Neural cell (in vitro differentiated cells): ENCODE measurements at regions not wholly inside any gene's neighbourhood (a gene's known extent, or its start where the extent isn't known, plus 50 kb on each side); places are given as distances from the start of the nearest gene placed in this dataset.

Experiments
- H2AFZ ChIP-seq: fragments of 200-600, 300-800 bp; sonication (generic), shearing (Covaris generic); 2 replicates; pipeline ENCODE4 v1.6.0; 2014; ENCODE audit warnings: low read depth, mild to moderate bottlenecking, antibody characterized with exemption, low read length, moderate library complexity
- H3F3A ChIP-seq: fragments of 200-600 bp; shearing (Covaris generic); 2 replicates; pipeline ENCODE4 v1.6.1; 2016; ENCODE audit warnings: mild to moderate bottlenecking, moderate library complexity, mixed read lengths, antibody characterized with exemption, low read length; ENCODE audit not compliant: insufficient read depth, poor library complexity, severe bottlenecking
- H3K27ac ChIP-seq: fragments of 200-600, 300-800 bp; sonication (generic), shearing (Covaris generic); 2 replicates; pipeline ENCODE4 v1.5.1; 2014; ENCODE audit warnings: mild to moderate bottlenecking, low read length, moderate library complexity
- H3K27me3 ChIP-seq: fragments of 300-800, 200-600 bp; sonication (generic), shearing (Covaris generic); 2 replicates; pipeline ENCODE4 v1.6.0; 2014; ENCODE audit warnings: mild to moderate bottlenecking, low read depth, low read length, moderate library complexity; ENCODE audit not compliant: insufficient read depth
- H3K36me3 ChIP-seq: fragments of 300-800, 200-600 bp; sonication (generic), shearing (Covaris generic); 2 replicates; pipeline ENCODE4 v1.5.1; 2014; ENCODE audit warnings: mild to moderate bottlenecking, antibody characterized with exemption, low read length, moderate library complexity; ENCODE audit not compliant: insufficient read depth
- H3K4me2 ChIP-seq: fragments of 300-800, 200-600 bp; sonication (generic), shearing (Covaris generic); 2 replicates; pipeline ENCODE4 v1.6.0; 2014; ENCODE audit warnings: mild to moderate bottlenecking, low read length
- H3K4me3 ChIP-seq: fragments of 300-800, 200-600 bp; sonication (generic), shearing (Covaris generic); 2 replicates; pipeline ENCODE4 v1.5.1; 2014; ENCODE audit warnings: mild to moderate bottlenecking, low read length, moderate library complexity
- H3K79me2 ChIP-seq: fragments of 200-600 bp; shearing (Covaris generic); replicated peaks from 2 replicates; pipeline ENCODE4 v1.6.0; 2014; ENCODE audit warnings: mild to moderate bottlenecking, low read length, moderate library complexity; ENCODE audit not compliant: insufficient read depth
- H3K9ac ChIP-seq: fragments of 300-800, 200-600 bp; sonication (generic), shearing (Covaris generic); 2 replicates; pipeline ENCODE4 v1.6.1; 2016; ENCODE audit warnings: mild to moderate bottlenecking, low read length, mixed read lengths
- H3K9me2 ChIP-seq: fragments of 200-600 bp; shearing (Covaris generic); 2 replicates; pipeline ENCODE4 v1.6.1; 2016; ENCODE audit warnings: mild to moderate bottlenecking, low read length, mixed read lengths; ENCODE audit not compliant: insufficient read depth
- H3K9me3 ChIP-seq: fragments of 200-600, 300-800 bp; sonication (generic), shearing (Covaris generic); 2 replicates; pipeline ENCODE4 v1.6.1; 2016; ENCODE audit warnings: mild to moderate bottlenecking, mixed run types, low read length, moderate library complexity, mixed read lengths
- H4K20me1 ChIP-seq: fragments of 200-600 bp; shearing (Covaris generic); 2 replicates; pipeline ENCODE4 v1.6.1; 2016; ENCODE audit warnings: mild to moderate bottlenecking, mixed run types; ENCODE audit not compliant: insufficient read depth
- EP300 ChIP-seq: fragments of 450-650 bp; conservative IDR thresholded peaks from 2 replicates; pipeline ENCODE4 v1.6.1; 2014; ENCODE audit warnings: antibody characterized with exemption, mild to moderate bottlenecking, moderate library complexity; ENCODE audit not compliant: poor library complexity, severe bottlenecking
- EZH2 ChIP-seq: fragments of 200-600, 300-800 bp; shearing (Covaris generic), sonication (generic); IDR thresholded peaks from 2 replicates; pipeline ENCODE4 v1.6.1; 2014; ENCODE audit warnings: antibody characterized with exemption, low read length, borderline replicate concordance, mild to moderate bottlenecking; ENCODE audit not compliant: insufficient read depth, poor library complexity, severe bottlenecking
- MXI1 ChIP-seq: fragments of 450-650 bp; conservative IDR thresholded peaks from 2 replicates; pipeline ENCODE4 v1.6.1; 2014; ENCODE audit warnings: antibody characterized with exemption, mild to moderate bottlenecking; ENCODE audit not compliant: poor library complexity, severe bottlenecking
- POLR2AphosphoS5 ChIP-seq: IDR thresholded peaks from 2 replicates; pipeline ENCODE4 v1.6.1; 2012
- RAD21 ChIP-seq: fragments of 450-650 bp; conservative IDR thresholded peaks from 2 replicates; pipeline ENCODE4 v1.6.1; 2014; ENCODE audit warnings: antibody characterized with exemption, mild to moderate bottlenecking, moderate library complexity
- SMC3 ChIP-seq: fragments of 450-650 bp; conservative IDR thresholded peaks from 2 replicates; pipeline ENCODE4 v1.6.1; 2014; ENCODE audit warnings: antibody characterized with exemption, mild to moderate bottlenecking, moderate library complexity; ENCODE audit not compliant: poor library complexity
- TAF1 ChIP-seq: IDR thresholded peaks from 2 replicates; pipeline ENCODE4 v1.6.1; 2012; ENCODE audit warnings: low read depth
- TF ChIP-seq, protein P1 (sequence below): fragments of 450-650 bp; IDR thresholded peaks from 2 replicates; pipeline ENCODE4 v1.5.1; 2014; ENCODE audit warnings: antibody characterized with exemption, mild to moderate bottlenecking, moderate library complexity; ENCODE audit not compliant: poor library complexity, severe bottlenecking
- TF ChIP-seq, protein P2 (sequence below): IDR thresholded peaks from 2 replicates; pipeline ENCODE4 v1.6.1; 2012; ENCODE audit warnings: borderline replicate concordance

DNA sequence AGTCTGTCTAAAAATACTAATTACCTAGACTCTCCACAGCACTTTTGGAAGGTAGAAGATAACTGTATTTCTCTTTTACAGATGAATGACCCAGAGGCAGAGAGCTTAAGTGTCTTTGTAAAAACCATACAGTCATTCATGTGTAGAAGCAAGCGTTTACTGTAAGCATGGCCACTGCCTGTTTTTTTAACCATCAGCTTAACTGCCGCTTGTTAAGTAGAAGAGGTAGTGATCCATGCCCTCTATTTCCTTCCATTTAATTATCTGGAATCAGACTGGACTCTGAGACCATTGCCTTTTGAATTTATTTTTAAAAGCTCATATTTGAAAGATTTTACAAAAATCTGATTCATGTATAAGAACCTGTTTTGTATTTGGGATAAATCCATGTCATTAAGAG, 111.2 kb upstream of the TECRL start:
- H3K79me2 ChIP-seq, result no peaks in the 10 kb centered on the region
- no peaks in the 10 kb centered on the region for H3K27me3 ChIP-seq
- no peak overlapping the region for H3K9ac ChIP-seq
- no peaks in the 10 kb centered on the region for H3F3A ChIP-seq
- TF ChIP-seq TAF1 (no peak), POLR2AphosphoS5 (no peak), RAD21 (no peak), EP300 (no peak), MXI1 (no peak), SMC3 (no peak), EZH2 (no peak)
- TF ChIP-seq, protein P1, sequence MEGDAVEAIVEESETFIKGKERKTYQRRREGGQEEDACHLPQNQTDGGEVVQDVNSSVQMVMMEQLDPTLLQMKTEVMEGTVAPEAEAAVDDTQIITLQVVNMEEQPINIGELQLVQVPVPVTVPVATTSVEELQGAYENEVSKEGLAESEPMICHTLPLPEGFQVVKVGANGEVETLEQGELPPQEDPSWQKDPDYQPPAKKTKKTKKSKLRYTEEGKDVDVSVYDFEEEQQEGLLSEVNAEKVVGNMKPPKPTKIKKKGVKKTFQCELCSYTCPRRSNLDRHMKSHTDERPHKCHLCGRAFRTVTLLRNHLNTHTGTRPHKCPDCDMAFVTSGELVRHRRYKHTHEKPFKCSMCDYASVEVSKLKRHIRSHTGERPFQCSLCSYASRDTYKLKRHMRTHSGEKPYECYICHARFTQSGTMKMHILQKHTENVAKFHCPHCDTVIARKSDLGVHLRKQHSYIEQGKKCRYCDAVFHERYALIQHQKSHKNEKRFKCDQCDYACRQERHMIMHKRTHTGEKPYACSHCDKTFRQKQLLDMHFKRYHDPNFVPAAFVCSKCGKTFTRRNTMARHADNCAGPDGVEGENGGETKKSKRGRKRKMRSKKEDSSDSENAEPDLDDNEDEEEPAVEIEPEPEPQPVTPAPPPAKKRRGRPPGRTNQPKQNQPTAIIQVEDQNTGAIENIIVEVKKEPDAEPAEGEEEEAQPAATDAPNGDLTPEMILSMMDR, result no peak
- TF ChIP-seq, protein P2, sequence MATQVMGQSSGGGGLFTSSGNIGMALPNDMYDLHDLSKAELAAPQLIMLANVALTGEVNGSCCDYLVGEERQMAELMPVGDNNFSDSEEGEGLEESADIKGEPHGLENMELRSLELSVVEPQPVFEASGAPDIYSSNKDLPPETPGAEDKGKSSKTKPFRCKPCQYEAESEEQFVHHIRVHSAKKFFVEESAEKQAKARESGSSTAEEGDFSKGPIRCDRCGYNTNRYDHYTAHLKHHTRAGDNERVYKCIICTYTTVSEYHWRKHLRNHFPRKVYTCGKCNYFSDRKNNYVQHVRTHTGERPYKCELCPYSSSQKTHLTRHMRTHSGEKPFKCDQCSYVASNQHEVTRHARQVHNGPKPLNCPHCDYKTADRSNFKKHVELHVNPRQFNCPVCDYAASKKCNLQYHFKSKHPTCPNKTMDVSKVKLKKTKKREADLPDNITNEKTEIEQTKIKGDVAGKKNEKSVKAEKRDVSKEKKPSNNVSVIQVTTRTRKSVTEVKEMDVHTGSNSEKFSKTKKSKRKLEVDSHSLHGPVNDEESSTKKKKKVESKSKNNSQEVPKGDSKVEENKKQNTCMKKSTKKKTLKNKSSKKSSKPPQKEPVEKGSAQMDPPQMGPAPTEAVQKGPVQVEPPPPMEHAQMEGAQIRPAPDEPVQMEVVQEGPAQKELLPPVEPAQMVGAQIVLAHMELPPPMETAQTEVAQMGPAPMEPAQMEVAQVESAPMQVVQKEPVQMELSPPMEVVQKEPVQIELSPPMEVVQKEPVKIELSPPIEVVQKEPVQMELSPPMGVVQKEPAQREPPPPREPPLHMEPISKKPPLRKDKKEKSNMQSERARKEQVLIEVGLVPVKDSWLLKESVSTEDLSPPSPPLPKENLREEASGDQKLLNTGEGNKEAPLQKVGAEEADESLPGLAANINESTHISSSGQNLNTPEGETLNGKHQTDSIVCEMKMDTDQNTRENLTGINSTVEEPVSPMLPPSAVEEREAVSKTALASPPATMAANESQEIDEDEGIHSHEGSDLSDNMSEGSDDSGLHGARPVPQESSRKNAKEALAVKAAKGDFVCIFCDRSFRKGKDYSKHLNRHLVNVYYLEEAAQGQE, result no peak
- no peaks in the 10 kb centered on the region for H4K20me1 ChIP-seq
- no peak overlapping the region for H3K4me2 ChIP-seq
- no peak overlapping the region for H2AFZ ChIP-seq
- no peak overlapping the region for H3K4me3 ChIP-seq
- H3K36me3 ChIP-seq, result no peaks in the 10 kb centered on the region
- H3K9me3 ChIP-seq, result no peaks in the 10 kb centered on the region
- no peak overlapping the region for H3K27ac ChIP-seq
- H3K9me2 ChIP-seq, result no peaks in the 10 kb centered on the region

DNA sequence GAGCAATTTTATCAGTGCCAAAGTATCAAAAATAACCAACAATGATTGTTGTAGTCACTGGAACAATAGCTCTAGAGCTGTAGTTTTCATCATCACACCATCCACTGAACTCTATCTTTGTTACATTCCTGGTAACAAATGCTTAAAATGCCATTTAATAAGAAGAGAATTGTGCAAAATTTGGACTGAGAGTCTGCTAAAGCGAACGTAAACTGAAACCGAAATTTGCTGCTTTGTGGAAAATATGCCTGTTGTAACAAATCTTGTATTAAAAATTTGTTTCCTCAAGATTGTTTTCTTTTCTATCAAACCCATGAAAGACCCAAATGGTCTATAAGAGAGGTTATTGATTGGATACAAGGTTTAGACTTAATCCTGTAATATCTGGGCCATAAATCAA, 109.3 kb upstream of the TECRL start:
- Histone ChIP-seq H3K9me2 (no peaks in the 10 kb centered on the region), H3K27ac (no peak overlapping the region), H4K20me1 (no peaks in the 10 kb centered on the region), H3K79me2 (no peaks in the 10 kb centered on the region), H3K36me3 (no peaks in the 10 kb centered on the region), H2AFZ (no peak overlapping the region), H3F3A (no peaks in the 10 kb centered on the region), H3K4me2 (no peak overlapping the region), H3K4me3 (no peak overlapping the region), H3K9ac (no peak overlapping the region), H3K27me3 (no peaks in the 10 kb centered on the region), H3K9me3 (no peaks in the 10 kb centered on the region)
- TF ChIP-seq MXI1, result no peak
- no peak for TF ChIP-seq TAF1
- TF ChIP-seq RAD21, result no peak
- no peak for TF ChIP-seq POLR2AphosphoS5
- TF ChIP-seq, protein P2, result no peak
